IMR-90 (cell line): ENCODE measurements at regions not wholly inside any gene's neighbourhood (a gene's known extent, or its start where the extent isn't known, plus 50 kb on each side); places are given as distances from the start of the nearest gene placed in this dataset.

ENCODE experiments used
- ATAC-seq: fragments of 200-7000 bp; cut with Tn5 transposase; 2 replicates; pipeline ENCODE4 v1.9.1; 2020; ENCODE audit warnings: low read depth, mild to moderate bottlenecking, moderate library complexity
- BruUV-seq: library from RNA; stranded (reverse); fragments of 400-500 nt; replicated peaks from 2 replicates; lab custom pipeline; 2021; lab: Mats Ljungman, UMichigan
- CTCF ChIA-PET: fragments of 300-600 bp; formaldehyde crosslinking; extraction: SDS; loops from one replicate; lab custom pipeline; 2021; ENCODE audit warnings: antibody characterized with exemption; lab: Yijun Ruan, JAX
- POLR2A ChIA-PET: fragments of 300-600 bp; sonication (Branson Sonifier 250); formaldehyde crosslinking; loops from one replicate; lab custom pipeline; 2022; ENCODE audit warnings: antibody characterized with exemption; ENCODE audit not compliant: unreplicated experiment; lab: Charles Lee
- DNase-seq: peaks from one replicate; pipeline ENCODE4 v3.0.0; 2013
- H2AFZ ChIP-seq: replicated peaks from 2 replicates; pipeline ENCODE3; 2013; ENCODE audit warnings: low read length, mild to moderate bottlenecking; ENCODE audit not compliant: poor library complexity
- H2AK5ac ChIP-seq: 2 replicates; pipeline ENCODE4 v1.6.1; 2013; ENCODE audit warnings: low read depth, low read length, inconsistent platforms
- H2AK9ac ChIP-seq: replicated peaks from 2 replicates; pipeline ENCODE3; 2013; ENCODE audit warnings: mild to moderate bottlenecking, low read depth, low read length, moderate library complexity; ENCODE audit not compliant: poor library complexity
- H2BK120ac ChIP-seq: 2 replicates; pipeline ENCODE4 v1.6.1; 2013; ENCODE audit warnings: low read depth, low read length, inconsistent platforms
- H2BK15ac ChIP-seq: 3 replicates; pipeline ENCODE4 v1.6.1; 2013; ENCODE audit warnings: low read depth, low read length, inconsistent platforms
- H2BK20ac ChIP-seq: 2 replicates; pipeline ENCODE4 v1.6.1; 2013; ENCODE audit warnings: low read depth, mild to moderate bottlenecking, inconsistent platforms, low read length, moderate library complexity
- H2BK5ac ChIP-seq: 2 replicates; pipeline ENCODE4 v1.6.1; 2013; ENCODE audit warnings: mild to moderate bottlenecking, low read depth, low read length, inconsistent platforms; ENCODE audit not compliant: poor library complexity, severe bottlenecking
- H3K14ac ChIP-seq: replicated peaks from 2 replicates; pipeline ENCODE4 v1.6.1; 2013; ENCODE audit warnings: low read depth, low read length, inconsistent platforms
- H3K18ac ChIP-seq: 2 replicates; pipeline ENCODE4 v1.6.1; 2013; ENCODE audit warnings: low read depth, low read length, control low read depth
- H3K23ac ChIP-seq: 2 replicates; pipeline ENCODE4 v1.6.1; 2013; ENCODE audit warnings: low read depth, low read length, inconsistent platforms
- H3K27ac ChIP-seq: 2 replicates; pipeline ENCODE4 v1.5.1; 2013; ENCODE audit warnings: mild to moderate bottlenecking, control low read depth, low read length; ENCODE audit not compliant: insufficient read depth
- H3K27me3 ChIP-seq: 2 replicates; pipeline ENCODE4 v1.6.1; 2013; ENCODE audit warnings: low read length; ENCODE audit not compliant: control insufficient read depth, insufficient read depth
- H3K36me3 ChIP-seq: 2 replicates; pipeline ENCODE4 v1.6.1; 2013; ENCODE audit warnings: low read length, mixed read lengths; ENCODE audit not compliant: control insufficient read depth, insufficient read depth
- H3K4ac ChIP-seq: 2 replicates; pipeline ENCODE4 v1.6.1; 2013; ENCODE audit warnings: low read depth, low read length, inconsistent platforms
- H3K4me1 ChIP-seq: 2 replicates; pipeline ENCODE4 v1.6.1; 2013; ENCODE audit warnings: low read length, mixed read lengths; ENCODE audit not compliant: control insufficient read depth, insufficient read depth
- H3K4me2 ChIP-seq: 2 replicates; pipeline ENCODE4 v1.6.1; 2013; ENCODE audit warnings: low read depth, mild to moderate bottlenecking, control low read depth, low read length, moderate library complexity
- H3K4me3 ChIP-seq: 2 replicates; pipeline ENCODE4 v1.5.1; 2013; ENCODE audit warnings: low read depth, mild to moderate bottlenecking, control low read depth, low read length, moderate library complexity; ENCODE audit not compliant: insufficient read depth
- H3K56ac ChIP-seq: 2 replicates; pipeline ENCODE4 v1.6.1; 2013; ENCODE audit warnings: low read length, inconsistent platforms; ENCODE audit not compliant: insufficient read depth; ENCODE audit errors: extremely low read depth
- H3K79me1 ChIP-seq, 2 experiments: 2 replicates each; pipeline ENCODE4 v1.6.1; 2013; ENCODE audit warnings: low read length in 2 of 2, inconsistent platforms in 1 of 2, low read depth in 1 of 2
- H3K9ac ChIP-seq: 2 replicates; pipeline ENCODE4 v1.6.1; 2013; ENCODE audit warnings: low read depth, low read length, control low read depth
- H3K9me1 ChIP-seq: 2 replicates; pipeline ENCODE4 v1.6.1; 2013; ENCODE audit warnings: low read length, inconsistent platforms; ENCODE audit not compliant: insufficient read depth
- H3K9me3 ChIP-seq: 2 replicates; pipeline ENCODE4 v1.6.1; 2013; ENCODE audit warnings: low read length; ENCODE audit not compliant: control insufficient read depth, insufficient read depth
- H4K20me1 ChIP-seq: 2 replicates; pipeline ENCODE4 v1.6.1; 2013; ENCODE audit warnings: low read length, inconsistent platforms; ENCODE audit not compliant: insufficient read depth
- H4K5ac ChIP-seq: 2 replicates; pipeline ENCODE4 v1.6.1; 2013; ENCODE audit warnings: mild to moderate bottlenecking, low read depth, low read length, control low read depth
- H4K8ac ChIP-seq, 2 experiments: 2 replicates each; pipeline ENCODE4 v1.6.1; 2013; ENCODE audit warnings: low read depth in 2 of 2, low read length in 2 of 2, control low read depth in 1 of 2, inconsistent platforms in 1 of 2
- H4K91ac ChIP-seq: 2 replicates; pipeline ENCODE4 v1.6.1; 2013; ENCODE audit warnings: low read depth, low read length, inconsistent platforms; ENCODE audit not compliant: insufficient read depth
- BHLHE40 ChIP-seq: fragments of 150-350 bp; IDR thresholded peaks from 2 replicates; pipeline ENCODE4 v1.6.1; 2016; ENCODE audit warnings: mild to moderate bottlenecking, low read depth, low read length
- CEBPB ChIP-seq: IDR thresholded peaks from 2 replicates; pipeline ENCODE4 v1.6.1; 2012; ENCODE audit warnings: low read depth, low read length, improper control_type of control experiment
- CHD1 ChIP-seq: IDR thresholded peaks from 2 replicates; pipeline ENCODE4 v1.6.1; 2012; ENCODE audit warnings: low read depth, low read length, improper control_type of control experiment
- FOS ChIP-seq: fragments of 150-350 bp; IDR thresholded peaks from 2 replicates; pipeline ENCODE4 v1.6.1; 2016; ENCODE audit warnings: low read depth, low read length
- MAFK ChIP-seq: IDR thresholded peaks from 2 replicates; pipeline ENCODE4 v1.6.1; 2012; ENCODE audit warnings: low read depth, low read length, improper control_type of control experiment
- MXI1 ChIP-seq: IDR thresholded peaks from 2 replicates; pipeline ENCODE4 v1.6.1; 2012; ENCODE audit warnings: low read depth, mild to moderate bottlenecking, low read length, moderate library complexity, borderline replicate concordance
- POLR2A ChIP-seq: IDR thresholded peaks from 2 replicates; pipeline ENCODE4 v1.6.1; 2012; ENCODE audit warnings: mild to moderate bottlenecking, low read depth, low read length
- RCOR1 ChIP-seq: IDR thresholded peaks from 2 replicates; pipeline ENCODE4 v1.6.1; 2012; ENCODE audit warnings: mild to moderate bottlenecking, low read length, improper control_type of control experiment; ENCODE audit not compliant: insufficient replicate concordance
- RFX5 ChIP-seq: IDR thresholded peaks from 2 replicates; pipeline ENCODE4 v1.8.0; 2012; ENCODE audit warnings: low read depth, mild to moderate bottlenecking, low read length, moderate library complexity
- SMC3 ChIP-seq: fragments of 150-350 bp; IDR thresholded peaks from 2 replicates; pipeline ENCODE4 v1.6.1; 2016; ENCODE audit warnings: low read depth, mild to moderate bottlenecking, antibody characterized with exemption, low read length, moderate library complexity
- WGBS, 2 experiments: methylation state at CpG; one replicate each; pipeline versions ENCODE4 v1.1.5 to v1.1.7; 2013; ENCODE audit warnings: missing lambda C conversion rate in 2 of 2; ENCODE audit not compliant: insufficient read length in 1 of 2; ENCODE audit errors: extremely low coverage in 2 of 2; 5-methylcytosine and 5-hydroxymethylcytosine counted together
- dilution Hi-C: fragments of 300-500 bp; cut with HindIII; formaldehyde crosslinking; loops from one replicate; pipeline ENCODE4 v1.14.3; 2018; ENCODE audit warnings: low sequenced_read_pairs; ENCODE audit not compliant: unreplicated experiment
- in situ Hi-C: fragments of 300-500 bp; cut with MboI; formaldehyde crosslinking; loops from 3 replicates; pipeline ENCODE4 v1.14.3; 2019; ENCODE audit warnings: low sequenced_read_pairs, inconsistent platforms, mixed read lengths
- intact Hi-C: fragments of 100-400 bp; cut with micrococcal nuclease; formaldehyde crosslinking; loops from 2 replicates; pipeline ENCODE4 v1.10.0; 2022
- TF ChIP-seq, protein P1 (sequence below): fragments of 150-350 bp; IDR thresholded peaks from 2 replicates; pipeline ENCODE4 v1.6.1; 2016; ENCODE audit warnings: low read depth, mild to moderate bottlenecking, low read length, moderate library complexity, borderline replicate concordance
- TF ChIP-seq, protein P2 (sequence below): conservative IDR thresholded peaks from 2 replicates; pipeline ENCODE4 v1.5.1; 2012; ENCODE audit warnings: mild to moderate bottlenecking, low read depth, low read length, improper control_type of control experiment

DNA sequence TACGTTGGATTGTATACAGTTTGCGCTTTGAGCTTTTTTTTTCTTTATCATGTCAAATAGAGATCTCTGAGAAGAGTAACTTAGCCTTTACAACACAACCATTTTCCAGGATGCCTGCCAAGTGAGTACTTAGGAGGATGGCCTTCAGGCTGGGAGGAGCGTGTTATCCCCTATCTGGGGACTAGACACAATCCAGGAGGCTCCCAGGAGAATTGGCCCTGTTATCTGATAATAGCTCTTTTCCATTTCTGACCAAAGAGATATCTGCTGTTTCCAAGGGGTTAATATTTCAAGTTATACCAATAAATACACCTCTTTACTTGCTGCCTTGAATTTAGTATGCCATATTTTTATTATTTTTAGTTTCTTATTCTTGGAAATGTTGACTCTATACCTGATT is 169.5 kb upstream of the SMARCAD1 start:
- ATAC-seq (no peak), DNase-seq (no peak)
- Histone ChIP-seq H3K18ac (no peak overlapping the region), H3K14ac (no peak overlapping the region), H4K8ac (no peak overlapping the region), H2AK5ac (no peak overlapping the region), H3K56ac (no peak overlapping the region), H3K23ac (no peak overlapping the region), H3K9ac (no peak overlapping the region), H2BK15ac (no peak overlapping the region), H2BK5ac (no peak overlapping the region), H3K9me1 (no peaks in the 10 kb centered on the region), H2BK120ac (no peak overlapping the region), H3K4me2 (no peak overlapping the region), H4K20me1 (no peaks in the 10 kb centered on the region), H3K36me3 (no peaks in the 10 kb centered on the region), H2AFZ (no peak overlapping the region), H3K4me1 (no peaks in the 10 kb centered on the region), H3K79me1 (no peaks in the 10 kb centered on the region), H2AK9ac (no peak overlapping the region), H3K27me3 (no peaks in the 10 kb centered on the region), H4K5ac (no peak overlapping the region), H3K4me3 (no peak overlapping the region), H3K9me3 (no peaks in the 10 kb centered on the region), H3K4ac (no peak overlapping the region), H3K27ac (no peak overlapping the region), H2BK20ac (no peak overlapping the region), H4K91ac (no peak overlapping the region)
- dilution Hi-C loops = no loop called here
- CTCF ChIA-PET = no interaction called here
- WGBS, 2 experiments = no CpG with 5 or more reads among the region's 3 CpGs
- TF ChIP-seq, protein P1, sequence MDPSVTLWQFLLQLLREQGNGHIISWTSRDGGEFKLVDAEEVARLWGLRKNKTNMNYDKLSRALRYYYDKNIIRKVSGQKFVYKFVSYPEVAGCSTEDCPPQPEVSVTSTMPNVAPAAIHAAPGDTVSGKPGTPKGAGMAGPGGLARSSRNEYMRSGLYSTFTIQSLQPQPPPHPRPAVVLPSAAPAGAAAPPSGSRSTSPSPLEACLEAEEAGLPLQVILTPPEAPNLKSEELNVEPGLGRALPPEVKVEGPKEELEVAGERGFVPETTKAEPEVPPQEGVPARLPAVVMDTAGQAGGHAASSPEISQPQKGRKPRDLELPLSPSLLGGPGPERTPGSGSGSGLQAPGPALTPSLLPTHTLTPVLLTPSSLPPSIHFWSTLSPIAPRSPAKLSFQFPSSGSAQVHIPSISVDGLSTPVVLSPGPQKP = no peak
- TF ChIP-seq RCOR1 = no peak
- TF ChIP-seq POLR2A = no peak
- TF ChIP-seq CEBPB = no peak
- TF ChIP-seq, protein P2, sequence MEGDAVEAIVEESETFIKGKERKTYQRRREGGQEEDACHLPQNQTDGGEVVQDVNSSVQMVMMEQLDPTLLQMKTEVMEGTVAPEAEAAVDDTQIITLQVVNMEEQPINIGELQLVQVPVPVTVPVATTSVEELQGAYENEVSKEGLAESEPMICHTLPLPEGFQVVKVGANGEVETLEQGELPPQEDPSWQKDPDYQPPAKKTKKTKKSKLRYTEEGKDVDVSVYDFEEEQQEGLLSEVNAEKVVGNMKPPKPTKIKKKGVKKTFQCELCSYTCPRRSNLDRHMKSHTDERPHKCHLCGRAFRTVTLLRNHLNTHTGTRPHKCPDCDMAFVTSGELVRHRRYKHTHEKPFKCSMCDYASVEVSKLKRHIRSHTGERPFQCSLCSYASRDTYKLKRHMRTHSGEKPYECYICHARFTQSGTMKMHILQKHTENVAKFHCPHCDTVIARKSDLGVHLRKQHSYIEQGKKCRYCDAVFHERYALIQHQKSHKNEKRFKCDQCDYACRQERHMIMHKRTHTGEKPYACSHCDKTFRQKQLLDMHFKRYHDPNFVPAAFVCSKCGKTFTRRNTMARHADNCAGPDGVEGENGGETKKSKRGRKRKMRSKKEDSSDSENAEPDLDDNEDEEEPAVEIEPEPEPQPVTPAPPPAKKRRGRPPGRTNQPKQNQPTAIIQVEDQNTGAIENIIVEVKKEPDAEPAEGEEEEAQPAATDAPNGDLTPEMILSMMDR = no peak
- no peak for TF ChIP-seq MXI1
- TF ChIP-seq BHLHE40 = no peak
- TF ChIP-seq SMC3 = no peak
- no peak for TF ChIP-seq FOS
- TF ChIP-seq RFX5 = no peak
- TF ChIP-seq CHD1 = no peak
- no peak for TF ChIP-seq MAFK
- no TSS peak for BruUV-seq
- in situ Hi-C loops = no loop called here
- intact Hi-C loops = no loop called here
- POLR2A ChIA-PET = no interaction called here
